ENCODE measurements at regions not wholly inside any gene's neighbourhood (a gene's known extent, or its start where the extent isn't known, plus 50 kb on each side); places are given as distances from the start of the nearest gene placed in this dataset.

- TF ChIP-seq CTCF (IDR thresholded peaks at IDR 0.05; ENCODE audit: insufficient read depth, low read depth, low read length) (no peak), EZH2 (IDR thresholded peaks at IDR 0.05; ENCODE audit: insufficient read depth, low read length) (no peak)
Observed at GRCh38 chr6:139779988-139780774, 405.7 kb upstream of the CITED2 start.
